ENCODE measurements at regions not wholly inside any gene's neighbourhood (a gene's known extent, or its start where the extent isn't known, plus 50 kb on each side); places are given as distances from the start of the nearest gene placed in this dataset.

- H2AFZ ChIP-seq, result no peak overlapping the region
- H3K9me2 ChIP-seq (ENCODE audit: insufficient read depth), result no peaks in the 10 kb centered on the region
- H3K79me2 ChIP-seq (ENCODE audit: low read depth), result no peaks in the 10 kb centered on the region
- no peaks in the 10 kb centered on the region for H3K4me1 ChIP-seq (replicated peaks; ENCODE audit: insufficient read depth)
- no peak overlapping the region for H3K4me3 ChIP-seq
- CTCF ChIA-PET, result no interaction called here
- no peak overlapping the region for H3K4me2 ChIP-seq
- no peaks in the 10 kb centered on the region for H3K36me3 ChIP-seq (ENCODE audit: low read depth)
- no peak overlapping the region for H3K27ac ChIP-seq
- no peaks in the 10 kb centered on the region for H3F3A ChIP-seq (ENCODE audit: insufficient read depth, low read depth)
- no peak for TF ChIP-seq CTCF (conservative IDR thresholded peaks at IDR 0.05)
- no peak for TF ChIP-seq EZH2 (IDR thresholded peaks at IDR 0.05; ENCODE audit: low read depth)
- H3K27me3 ChIP-seq (ENCODE audit: insufficient read depth, low read depth), result no peaks in the 10 kb centered on the region
- no peaks in the 10 kb centered on the region for H3K9me3 ChIP-seq (ENCODE audit: insufficient read depth, low read depth)
- POLR2A ChIA-PET (ENCODE audit: unreplicated experiment), result no interaction called here
- intact Hi-C loops (cut with micrococcal nuclease; ENCODE audit: unreplicated experiment), result no loop called here
- DNase-seq, result no peak
- H4K20me1 ChIP-seq (ENCODE audit: insufficient read depth), result no peaks in the 10 kb centered on the region
- no TSS peak for BruUV-seq (replicated peaks)
Observed at GRCh38 chr13:37383046-37383445, 215.5 kb downstream of the POSTN start.

- Histone ChIP-seq H3K9me2 (ENCODE audit: insufficient read depth) (no peaks in the 10 kb centered on the region), H3K9me3 (ENCODE audit: insufficient read depth, low read depth) (no peaks in the 10 kb centered on the region), H4K20me1 (ENCODE audit: insufficient read depth) (no peaks in the 10 kb centered on the region), H3K4me2 (no peak overlapping the region), H3K4me1 (replicated peaks; ENCODE audit: insufficient read depth) (no peaks in the 10 kb centered on the region), H3K79me2 (ENCODE audit: low read depth) (no peaks in the 10 kb centered on the region), H3F3A (ENCODE audit: insufficient read depth, low read depth) (no peaks in the 10 kb centered on the region), H3K4me3 (no peak overlapping the region), H3K27ac (no peak overlapping the region), H2AFZ (no peak overlapping the region), H3K27me3 (ENCODE audit: insufficient read depth, low read depth) (no peaks in the 10 kb centered on the region), H3K36me3 (ENCODE audit: low read depth) (no peaks in the 10 kb centered on the region)
- POLR2A ChIA-PET (ENCODE audit: unreplicated experiment), result no interaction called here
- TF ChIP-seq EZH2 (IDR thresholded peaks at IDR 0.05; ENCODE audit: low read depth) (no peak), CTCF (conservative IDR thresholded peaks at IDR 0.05) (no peak)
- intact Hi-C loops (cut with micrococcal nuclease; ENCODE audit: unreplicated experiment), result no loop called here
- no TSS peak for BruUV-seq (replicated peaks)
- CTCF ChIA-PET, result no interaction called here
- DNase-seq, result no peak
Observed at GRCh38 chr13:37382146-37382545, 216.4 kb downstream of the POSTN start.

GRCh38 chr13:37381502-37381901 is 217.1 kb downstream of the POSTN start:
- no peaks in the 10 kb centered on the region for H3K4me1 ChIP-seq (replicated peaks; ENCODE audit: insufficient read depth)
- TF ChIP-seq EZH2 (IDR thresholded peaks at IDR 0.05; ENCODE audit: low read depth) (no peak), CTCF (conservative IDR thresholded peaks at IDR 0.05) (no peak)
- no peak for DNase-seq
- H3K27me3 ChIP-seq (ENCODE audit: insufficient read depth, low read depth), result no peaks in the 10 kb centered on the region
- no peaks in the 10 kb centered on the region for H3K9me2 ChIP-seq (ENCODE audit: insufficient read depth)
- H3K36me3 ChIP-seq (ENCODE audit: low read depth), result no peaks in the 10 kb centered on the region
- H4K20me1 ChIP-seq (ENCODE audit: insufficient read depth), result no peaks in the 10 kb centered on the region
- H3K9me3 ChIP-seq (ENCODE audit: insufficient read depth, low read depth), result no peaks in the 10 kb centered on the region
- no peaks in the 10 kb centered on the region for H3F3A ChIP-seq (ENCODE audit: insufficient read depth, low read depth)
- no TSS peak for BruUV-seq (replicated peaks)
- no peaks in the 10 kb centered on the region for H3K79me2 ChIP-seq (ENCODE audit: low read depth)
- intact Hi-C loops (cut with micrococcal nuclease; ENCODE audit: unreplicated experiment), result no loop called here
- no peak overlapping the region for H3K27ac ChIP-seq
- H2AFZ ChIP-seq, result no peak overlapping the region
- H3K4me2 ChIP-seq, result no peak overlapping the region
- ChIA-PET CTCF (no interaction called here), POLR2A (ENCODE audit: unreplicated experiment) (no interaction called here)
- H3K4me3 ChIP-seq, result no peak overlapping the region
